ENCODE measurements at regions not wholly inside any gene's neighbourhood (a gene's known extent, or its start where the extent isn't known, plus 50 kb on each side); places are given as distances from the start of the nearest gene placed in this dataset.

- no peak for DNase-seq (ENCODE audit: low read depth)
These were observed 130.3 kb downstream of the BUD13 start for GRCh38 chr11:116642481-116642880.

GRCh38 chr11:116641561-116642045, 131.2 kb downstream of the BUD13 start:
- DNase-seq (ENCODE audit: low read depth), result no peak

DNA sequence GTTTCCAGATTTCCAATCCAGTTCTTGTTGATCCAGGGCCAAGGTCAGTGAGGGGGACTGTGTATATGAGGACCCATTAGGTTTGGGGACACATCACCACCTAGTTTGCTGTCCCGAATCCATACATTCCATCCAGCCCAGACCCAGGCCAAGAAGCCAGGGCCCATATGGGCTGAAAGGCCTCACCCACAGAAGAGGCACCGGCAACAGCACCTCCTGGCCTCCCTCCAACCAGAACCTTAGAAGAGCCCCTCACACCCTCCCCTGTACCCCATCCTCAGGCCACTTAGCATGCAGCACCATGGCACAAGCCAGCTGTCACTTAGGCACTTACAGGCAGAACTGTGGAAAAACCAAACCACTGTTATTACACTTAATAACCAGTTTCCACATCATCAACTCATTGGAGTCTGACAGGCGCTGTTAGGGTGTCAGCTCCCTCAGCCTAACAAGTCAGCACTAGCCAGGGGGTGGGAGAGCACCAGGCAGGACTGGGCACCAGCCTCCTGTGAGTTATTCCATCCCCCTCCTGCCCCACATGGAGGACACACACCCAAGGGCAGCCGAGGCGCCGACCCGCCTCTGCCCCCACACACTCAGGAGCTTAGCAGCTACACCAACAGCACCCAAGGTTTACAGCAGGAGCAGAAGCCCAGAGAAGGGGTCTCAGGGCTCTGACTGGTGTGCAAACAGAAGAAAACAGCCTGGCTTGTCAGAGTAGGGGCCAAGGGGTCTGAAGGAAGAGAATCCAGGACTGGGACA, 132.0 kb downstream of the BUD13 start:
- no peak for DNase-seq (ENCODE audit: low read depth)

DNA sequence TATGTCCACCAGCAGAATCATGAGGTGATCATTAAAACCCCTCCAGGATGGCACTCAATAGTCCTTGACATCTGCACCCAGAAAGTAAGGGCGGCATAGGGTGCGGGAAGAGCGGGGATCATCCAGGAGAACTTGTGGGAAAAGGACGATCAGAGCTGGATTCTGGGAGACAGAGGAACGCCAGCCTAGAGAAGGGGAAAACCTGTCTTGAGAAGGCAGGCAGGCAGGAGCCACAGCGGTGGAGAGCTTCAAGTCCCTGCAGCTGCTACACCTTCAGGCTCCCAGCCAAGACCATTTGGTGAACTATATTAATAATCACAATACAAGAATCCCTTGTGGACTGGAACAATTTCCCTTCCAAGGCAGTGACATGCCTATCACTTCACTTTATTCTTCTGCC, 134.3 kb downstream of the BUD13 start:
- no peak for DNase-seq (ENCODE audit: low read depth)

GRCh38 chr11:116637766-116638165, 135.0 kb downstream of the BUD13 start:
- DNase-seq (ENCODE audit: low read depth), result no peak

DNA sequence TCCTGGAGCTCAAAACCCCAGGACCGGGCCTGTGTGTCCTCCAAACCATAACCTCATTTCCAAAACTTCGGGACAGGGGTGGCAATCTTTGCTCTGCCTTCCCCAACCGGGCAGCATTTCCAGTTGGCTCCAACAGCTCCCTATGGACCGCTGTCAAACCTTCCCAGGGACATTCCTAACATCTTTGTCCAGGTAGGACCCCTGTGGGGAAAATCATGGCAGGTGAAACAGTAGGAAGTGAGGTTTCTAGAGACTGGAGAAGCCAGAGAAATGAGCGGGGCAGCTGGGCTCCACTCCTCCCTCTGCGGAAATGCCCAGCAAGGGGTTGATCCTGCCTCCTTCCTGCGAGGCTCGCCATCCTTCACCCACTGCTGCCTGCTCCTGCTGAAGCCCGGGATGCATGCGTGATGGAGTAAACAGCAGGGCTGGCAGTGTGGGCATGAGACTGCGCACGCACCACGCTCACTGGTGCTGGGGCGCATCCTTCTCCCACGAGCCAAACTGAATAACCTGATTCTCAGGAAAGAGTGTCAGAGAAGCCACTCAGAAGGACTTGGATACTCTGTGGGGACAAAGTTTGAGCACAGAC, 136.4 kb downstream of the BUD13 start:
- DNase-seq (ENCODE audit: low read depth), result no peak

GRCh38 chr11:116631201-116631600, 141.6 kb downstream of the BUD13 start:
- no peak for DNase-seq (ENCODE audit: low read depth)

DNA sequence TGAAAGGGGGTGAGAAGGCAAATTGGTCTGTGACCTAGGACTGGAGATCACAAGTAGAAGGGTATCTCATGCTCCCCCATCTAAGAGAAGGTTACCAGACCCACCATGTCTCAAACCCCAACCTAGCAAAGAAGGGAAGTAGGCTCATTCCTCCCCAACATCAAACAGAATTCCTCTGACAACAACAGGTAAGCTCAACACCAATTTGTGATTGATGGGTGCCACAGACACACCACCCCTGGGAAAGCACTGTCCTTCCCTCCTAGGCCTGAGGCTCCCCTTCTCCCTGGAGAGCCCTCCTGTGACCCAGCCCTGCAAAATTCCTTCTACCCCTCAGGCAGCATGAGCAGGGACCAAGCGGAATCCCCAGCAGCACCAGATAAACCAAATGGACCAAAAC, 154.3 kb downstream of the BUD13 start:
- DNase-seq (ENCODE audit: low read depth), result no peak

DNA sequence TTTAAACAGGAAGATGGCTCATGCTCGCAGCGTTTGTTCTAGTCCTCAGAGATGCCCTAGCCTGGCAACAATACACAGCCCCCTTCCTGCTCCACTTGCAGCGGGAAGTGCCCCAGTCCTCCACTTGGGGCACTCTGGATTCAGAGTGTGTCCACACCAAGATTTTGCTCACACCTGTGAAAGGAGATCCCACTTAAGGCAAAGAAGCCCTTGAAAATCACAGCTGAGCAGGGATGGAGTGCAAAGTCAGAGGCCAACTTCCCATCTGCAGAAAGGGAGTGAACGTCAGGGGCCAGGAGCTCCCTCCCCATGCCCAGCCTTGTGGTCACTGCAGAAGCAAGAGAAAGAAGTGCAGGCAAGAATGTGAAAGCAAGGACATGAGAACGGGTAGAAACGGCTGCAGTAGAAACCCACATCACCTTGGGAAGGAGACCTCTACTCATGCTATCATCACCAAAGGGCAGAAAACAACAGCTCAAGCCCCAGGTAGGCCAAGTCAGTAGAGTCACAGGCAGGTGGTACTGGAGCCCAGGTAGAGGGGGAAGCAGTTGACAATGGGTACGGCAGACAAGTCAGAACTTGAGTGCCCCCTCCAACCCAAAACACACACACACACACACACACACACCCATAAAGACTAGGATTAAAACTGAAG, 157.4 kb downstream of the BUD13 start:
- DNase-seq (ENCODE audit: low read depth), result no peak

GRCh38 chr11:116614306-116615210, 158.2 kb downstream of the BUD13 start:
- no peak for DNase-seq (ENCODE audit: low read depth)

DNA sequence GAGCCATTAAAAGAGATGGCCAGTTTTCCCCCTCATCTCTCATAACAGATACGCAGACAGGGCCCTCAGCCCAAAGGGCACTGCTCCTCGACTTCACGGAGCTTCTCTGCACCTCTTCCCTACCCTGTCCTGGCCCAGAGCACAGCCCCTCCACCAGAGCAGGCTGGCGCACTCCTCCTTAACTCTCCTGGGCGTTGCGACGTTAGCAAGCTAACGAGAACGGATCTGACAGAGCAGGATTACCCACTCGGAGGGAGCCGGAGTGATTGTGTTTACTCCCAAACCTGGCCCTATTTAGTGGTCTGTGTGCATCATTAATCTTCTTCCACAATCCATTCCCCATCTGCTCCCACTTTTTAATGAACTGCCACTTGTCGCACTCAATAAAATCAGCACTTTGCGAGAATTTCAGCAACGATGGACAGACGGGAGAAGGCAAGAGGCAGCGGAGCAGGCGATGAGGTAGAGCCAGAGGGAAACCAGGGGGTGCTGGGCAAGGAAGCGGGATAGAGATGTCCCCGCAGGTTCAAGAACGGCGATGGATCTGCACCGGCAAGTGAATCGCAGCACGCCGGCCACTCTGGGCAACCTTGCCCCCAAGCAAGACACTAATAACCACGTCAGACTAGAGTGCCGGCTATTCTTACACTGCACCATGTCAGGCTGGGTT, 159.4 kb downstream of the BUD13 start:
- no peak for DNase-seq (ENCODE audit: low read depth)

- no peak for DNase-seq (ENCODE audit: low read depth)
These were observed 160.7 kb downstream of the BUD13 start for GRCh38 chr11:116611998-116612620.

DNA sequence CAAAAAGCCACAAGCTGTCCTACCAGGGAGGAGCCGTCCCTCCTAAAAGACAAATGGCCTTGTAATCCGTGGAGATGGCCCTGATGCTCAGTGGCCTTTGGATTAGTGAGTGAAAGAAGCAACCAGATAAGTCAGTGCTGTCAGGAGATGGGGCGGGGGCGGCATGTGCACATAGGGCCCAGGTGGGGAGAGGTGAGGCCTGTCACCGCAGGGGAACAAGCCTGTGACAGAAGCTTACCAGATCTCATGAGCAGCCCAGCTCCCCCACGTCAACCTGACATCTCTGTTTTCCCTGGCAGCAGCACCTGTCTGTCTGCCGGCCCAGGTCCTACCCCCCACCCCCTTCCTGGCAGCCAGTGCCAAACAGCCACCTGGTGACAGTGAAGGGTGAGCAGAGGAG, 162.6 kb downstream of the BUD13 start:
- no peak for DNase-seq (ENCODE audit: low read depth)

DNA sequence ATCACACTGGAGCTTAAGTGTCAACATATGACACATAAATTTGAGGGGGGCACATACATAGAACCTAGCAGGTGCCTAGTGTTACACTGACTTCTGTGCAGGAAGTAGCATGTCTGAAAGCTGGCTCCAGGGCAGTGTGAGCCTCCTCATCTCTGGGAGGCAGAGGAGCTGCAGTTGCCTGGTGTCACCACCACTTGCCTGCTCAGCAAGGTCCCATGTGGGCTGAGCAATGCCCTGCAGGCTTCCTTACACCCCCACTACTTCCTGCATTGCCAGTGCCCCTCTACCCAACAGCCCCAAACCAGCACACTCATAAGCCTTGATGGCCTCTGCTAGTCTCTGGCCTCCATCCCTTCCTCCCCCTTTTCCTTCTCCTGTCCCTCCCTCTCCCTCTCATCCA, 165.8 kb downstream of the BUD13 start:
- DNase-seq (ENCODE audit: low read depth), result no peak

DNA sequence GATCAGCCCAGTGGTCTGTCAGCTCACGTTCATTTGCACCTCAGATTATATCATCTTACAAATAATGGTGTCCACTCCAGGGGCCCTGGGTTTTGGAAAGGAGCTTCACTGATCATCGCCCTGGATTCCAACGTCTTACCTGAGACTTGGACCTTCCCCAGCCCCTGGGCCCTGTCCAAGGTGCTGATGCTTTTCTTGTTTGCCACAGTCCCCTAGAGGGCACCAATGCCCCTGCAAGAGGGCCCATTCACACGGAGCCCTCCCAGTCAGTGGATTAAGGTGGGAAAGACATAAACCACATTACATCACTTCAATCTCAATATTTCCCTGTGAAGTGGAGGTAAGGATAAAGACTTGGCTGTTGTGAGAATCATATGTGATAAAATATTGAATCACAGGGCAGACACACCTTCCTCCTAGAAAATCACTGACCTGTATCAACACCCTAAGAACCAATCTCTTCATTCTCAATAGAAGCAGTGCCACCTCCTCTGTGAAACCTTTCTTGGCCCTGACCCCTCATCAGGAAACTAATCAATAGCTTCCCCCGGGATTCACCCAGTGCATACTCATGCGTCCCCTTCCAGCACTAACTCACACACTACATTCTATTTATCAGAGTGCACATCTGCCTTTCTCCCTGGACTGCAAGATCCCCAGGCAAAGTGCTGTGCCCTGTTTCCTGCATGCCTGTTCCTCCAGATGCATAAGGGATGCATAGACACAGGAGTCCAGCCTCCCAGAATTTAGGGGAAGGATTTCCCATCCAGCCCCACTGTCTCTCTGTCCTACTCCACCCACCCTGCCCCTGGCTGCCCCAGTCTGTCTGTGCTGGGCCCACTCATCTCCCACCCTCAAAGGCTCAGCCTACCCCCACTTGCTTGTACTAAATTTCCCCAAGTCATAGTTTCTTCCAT, 167.0 kb downstream of the BUD13 start:
- DNase-seq (ENCODE audit: low read depth), result no peak

DNA sequence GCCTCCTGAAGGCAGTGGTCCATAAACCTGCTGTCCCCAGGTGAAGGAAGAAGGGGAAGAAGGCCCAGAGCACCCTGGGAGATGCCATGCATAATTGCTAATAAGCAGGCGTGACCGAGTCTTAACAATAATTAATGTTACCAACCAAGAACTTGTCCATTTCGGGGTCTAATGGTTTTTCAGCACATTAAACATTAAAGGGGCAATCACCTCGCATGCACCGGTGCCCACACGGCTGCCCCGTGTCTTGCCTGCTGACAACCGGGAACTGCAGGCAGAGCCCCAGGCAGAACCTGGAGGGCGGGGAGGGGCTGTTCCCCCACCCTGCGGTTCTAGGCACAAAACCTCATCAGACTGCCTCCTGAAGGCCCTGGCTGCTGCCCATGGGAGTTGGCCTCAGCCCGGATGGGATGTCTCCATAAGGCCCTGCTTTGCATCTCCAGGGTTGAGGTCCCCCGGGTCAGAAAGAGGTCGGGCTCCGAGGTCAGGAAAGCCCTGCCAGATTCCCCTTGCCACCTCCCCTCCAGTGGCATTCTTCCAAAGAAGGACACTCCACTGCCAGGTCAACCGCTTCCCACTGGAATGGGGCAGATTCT, 169.0 kb downstream of the BUD13 start:
- DNase-seq (ENCODE audit: low read depth), result no peak

GRCh38 chr11:116602637-116602942, 170.2 kb downstream of the BUD13 start:
- no peak for DNase-seq (ENCODE audit: low read depth)

DNA sequence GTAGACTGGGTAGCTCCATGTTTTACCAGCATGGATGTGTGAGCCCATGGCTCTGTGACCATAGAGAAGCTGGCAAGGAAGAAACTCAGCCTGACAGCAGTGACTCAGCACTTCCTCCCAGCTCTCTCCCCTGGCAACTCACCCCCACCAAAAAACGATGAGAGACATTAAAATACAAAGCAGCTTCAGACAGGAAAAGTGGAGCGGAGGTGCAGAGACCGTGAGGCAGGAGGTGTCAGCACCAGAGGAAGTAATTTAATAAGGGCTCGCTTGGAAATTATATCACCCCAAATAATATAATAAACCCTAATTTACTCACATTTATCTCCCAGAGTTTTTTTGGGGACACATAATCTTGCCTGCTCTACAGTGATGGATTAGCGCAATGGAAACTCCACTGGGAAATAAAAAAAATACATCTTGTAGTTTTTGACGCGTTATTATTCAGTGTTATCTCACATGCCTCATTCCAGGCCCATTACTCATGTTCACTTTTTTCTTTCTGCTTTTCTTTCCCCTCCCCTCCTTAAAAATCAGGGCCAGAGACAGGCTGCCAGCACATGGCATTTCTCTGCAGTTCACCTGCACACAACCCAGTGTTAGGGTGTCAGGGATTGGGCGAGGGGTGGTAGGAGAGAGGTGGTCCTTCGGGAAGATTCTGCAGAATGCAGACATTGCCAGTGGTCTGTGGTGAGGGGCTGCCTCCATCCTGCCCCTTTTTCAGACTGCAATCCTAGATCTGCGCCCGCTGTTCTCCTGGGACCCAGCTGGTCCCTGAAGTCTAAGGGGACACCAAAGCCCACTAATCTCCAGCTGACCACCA, 170.8 kb downstream of the BUD13 start:
- no peak for DNase-seq (ENCODE audit: low read depth)

DNA sequence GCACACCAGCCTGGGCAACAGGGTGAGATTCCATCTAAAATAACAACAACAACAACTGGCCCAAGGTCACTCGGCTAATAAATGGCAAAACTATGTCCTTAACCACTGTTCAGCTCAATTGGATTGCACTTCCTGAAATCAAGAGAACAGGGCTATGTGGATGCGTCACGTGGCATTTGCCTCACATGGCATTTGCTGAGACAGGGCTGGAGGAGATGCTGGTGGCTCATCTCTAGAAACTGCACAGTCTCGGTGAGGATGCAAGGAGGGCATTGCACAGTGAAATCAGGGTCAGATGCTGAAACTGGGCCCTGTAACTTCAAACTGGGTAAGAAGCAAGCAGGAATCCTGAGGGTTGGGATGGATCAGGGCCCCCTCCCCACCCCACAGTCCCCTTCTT, 171.9 kb downstream of the BUD13 start:
- no peak for DNase-seq (ENCODE audit: low read depth)
